ENCODE measurements at regions not wholly inside any gene's neighbourhood (a gene's known extent, or its start where the extent isn't known, plus 50 kb on each side); places are given as distances from the start of the nearest gene placed in this dataset.

DNA sequence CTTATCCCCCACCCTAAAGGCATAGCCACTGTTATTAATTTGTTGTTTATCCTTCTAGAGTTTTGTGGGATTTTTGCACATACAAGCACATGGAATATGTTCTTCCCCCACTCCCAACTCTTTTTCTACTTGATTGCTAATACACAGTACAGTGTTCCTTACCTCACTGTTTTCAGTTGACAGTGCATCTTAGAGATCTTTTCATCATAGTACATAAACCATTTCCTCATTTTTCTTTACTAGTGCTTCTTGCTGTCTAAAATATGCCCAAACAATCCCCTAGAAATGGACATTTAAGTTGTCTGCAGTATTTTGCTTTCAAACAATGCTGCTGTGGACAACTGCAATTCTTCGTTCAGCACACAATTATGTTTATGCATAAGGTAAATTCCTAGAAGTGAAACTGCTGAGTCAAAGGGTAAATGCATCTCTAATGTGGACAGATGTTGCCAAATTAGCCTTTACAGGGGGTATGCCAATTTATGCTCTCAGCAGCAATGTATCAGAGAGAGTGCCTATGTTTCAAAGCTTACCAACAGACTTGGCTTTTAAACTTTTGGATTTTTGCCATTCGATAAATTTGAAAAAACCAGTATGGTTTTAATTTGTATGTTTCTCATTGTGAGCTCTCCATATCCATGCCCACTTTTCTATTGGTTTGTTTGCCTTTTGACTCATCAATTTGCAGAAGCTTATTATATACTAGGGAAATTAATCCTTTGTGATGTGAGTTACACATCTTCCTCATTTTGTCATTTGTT is 132.6 kb downstream of the MRPS6 start:
- peak; percentile 28 for DNase-seq (ENCODE audit: low read depth)
- TF ChIP-seq, protein P1, sequence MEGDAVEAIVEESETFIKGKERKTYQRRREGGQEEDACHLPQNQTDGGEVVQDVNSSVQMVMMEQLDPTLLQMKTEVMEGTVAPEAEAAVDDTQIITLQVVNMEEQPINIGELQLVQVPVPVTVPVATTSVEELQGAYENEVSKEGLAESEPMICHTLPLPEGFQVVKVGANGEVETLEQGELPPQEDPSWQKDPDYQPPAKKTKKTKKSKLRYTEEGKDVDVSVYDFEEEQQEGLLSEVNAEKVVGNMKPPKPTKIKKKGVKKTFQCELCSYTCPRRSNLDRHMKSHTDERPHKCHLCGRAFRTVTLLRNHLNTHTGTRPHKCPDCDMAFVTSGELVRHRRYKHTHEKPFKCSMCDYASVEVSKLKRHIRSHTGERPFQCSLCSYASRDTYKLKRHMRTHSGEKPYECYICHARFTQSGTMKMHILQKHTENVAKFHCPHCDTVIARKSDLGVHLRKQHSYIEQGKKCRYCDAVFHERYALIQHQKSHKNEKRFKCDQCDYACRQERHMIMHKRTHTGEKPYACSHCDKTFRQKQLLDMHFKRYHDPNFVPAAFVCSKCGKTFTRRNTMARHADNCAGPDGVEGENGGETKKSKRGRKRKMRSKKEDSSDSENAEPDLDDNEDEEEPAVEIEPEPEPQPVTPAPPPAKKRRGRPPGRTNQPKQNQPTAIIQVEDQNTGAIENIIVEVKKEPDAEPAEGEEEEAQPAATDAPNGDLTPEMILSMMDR (conservative IDR thresholded peaks at IDR 0.05; ENCODE audit: low read length), result no peak
- H3K4me3 ChIP-seq (ENCODE audit: low read length), result no peak overlapping the region

DNA sequence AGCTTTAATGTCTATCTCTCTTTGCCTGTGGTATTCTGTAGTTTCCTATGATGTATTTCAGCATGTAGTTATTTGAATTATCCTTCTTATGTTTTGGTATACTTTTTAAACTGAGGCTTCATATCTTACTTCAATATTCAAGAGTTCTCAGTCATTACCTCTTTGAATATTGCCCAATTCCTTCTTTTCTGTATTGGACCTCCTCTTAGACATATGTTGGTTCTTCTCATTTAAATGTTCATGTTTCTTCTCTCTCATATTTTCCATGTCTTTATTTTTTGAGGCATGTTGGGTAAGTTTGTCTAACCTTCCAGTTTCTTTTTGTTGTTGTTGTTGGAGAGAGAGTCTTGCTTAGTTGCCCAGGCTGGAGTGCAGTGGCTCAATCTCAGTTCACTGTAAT is 140.6 kb downstream of the MRPS6 start:
- DNase-seq (ENCODE audit: low read depth), result no peak
- TF ChIP-seq, protein P1 (conservative IDR thresholded peaks at IDR 0.05; ENCODE audit: low read length), result no peak
- no peak overlapping the region for H3K4me3 ChIP-seq (ENCODE audit: low read length)

DNA sequence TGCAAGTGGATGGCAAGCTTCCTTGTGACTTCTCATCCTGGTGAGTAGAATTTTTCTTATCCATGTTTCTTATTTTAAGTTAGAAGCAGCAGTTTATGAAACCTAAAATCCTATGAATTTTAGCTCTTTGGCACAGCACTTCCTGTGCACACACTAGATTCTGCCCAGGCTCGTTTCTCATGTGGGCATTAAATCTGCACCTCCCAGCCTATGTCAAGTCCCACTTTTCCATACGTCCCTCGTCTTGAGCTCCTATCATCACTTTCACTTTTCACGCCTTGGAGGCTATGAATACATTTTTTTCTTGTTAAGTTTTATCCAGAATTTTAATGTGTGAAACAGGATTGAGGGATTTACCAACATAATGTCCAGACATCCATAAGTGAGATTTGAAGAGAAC is 142.1 kb downstream of the MRPS6 start:
- DNase-seq (ENCODE audit: low read depth), result no peak
- TF ChIP-seq, protein P1 (conservative IDR thresholded peaks at IDR 0.05; ENCODE audit: low read length), result no peak
- no peak overlapping the region for H3K4me3 ChIP-seq (ENCODE audit: low read length)

DNA sequence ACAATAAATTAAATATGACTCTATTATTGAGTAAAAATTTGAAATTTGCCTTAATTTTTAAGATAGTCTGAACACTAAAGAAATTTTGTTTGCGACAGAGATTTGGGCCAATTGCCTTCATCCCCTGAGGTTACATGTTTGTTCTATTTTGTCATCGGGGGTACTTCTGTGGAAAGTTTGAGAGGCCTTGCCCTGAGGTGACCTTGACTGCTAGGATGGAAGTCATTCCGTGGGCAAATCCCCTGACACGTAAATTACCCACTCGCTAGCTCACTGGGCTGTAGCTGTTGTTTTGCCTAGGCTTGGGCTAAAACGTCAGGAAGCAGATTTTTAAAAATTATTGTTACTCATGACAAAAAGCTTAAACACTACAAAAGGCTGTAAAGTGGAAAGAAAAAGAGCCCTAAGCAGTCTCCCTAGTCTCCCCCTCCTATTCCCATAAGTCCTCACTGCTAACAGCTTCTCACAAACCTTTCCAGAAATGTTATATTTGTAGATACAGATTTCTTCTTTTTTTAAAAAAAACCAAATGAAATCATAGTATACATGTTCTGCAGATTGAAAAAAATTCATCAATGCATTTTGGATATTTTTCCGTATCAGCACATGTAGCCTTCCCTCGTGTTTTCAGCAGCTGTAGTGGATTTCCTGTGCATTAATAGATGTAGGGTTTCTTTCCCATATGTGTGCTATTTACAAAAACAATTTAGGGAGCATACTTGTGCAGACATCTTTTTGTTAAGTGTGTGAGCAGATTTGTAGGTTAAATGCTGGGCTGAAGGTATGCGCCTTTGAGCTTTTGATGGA is 142.7 kb downstream of the MRPS6 start:
- DNase-seq (ENCODE audit: low read depth), result peak; percentile 22
- H3K4me3 ChIP-seq (ENCODE audit: low read length), result no peak overlapping the region
- TF ChIP-seq, protein P1 (conservative IDR thresholded peaks at IDR 0.05; ENCODE audit: low read length), result no peak

GRCh38 chr21:34216718-34217032 is 143.3 kb downstream of the MRPS6 start:
- no peak for DNase-seq (ENCODE audit: low read depth)
- H3K4me3 ChIP-seq (ENCODE audit: low read length), result no peak overlapping the region
- TF ChIP-seq, protein P1 (conservative IDR thresholded peaks at IDR 0.05; ENCODE audit: low read length), result no peak

- DNase-seq (ENCODE audit: low read depth), result no peak
- H3K4me3 ChIP-seq (ENCODE audit: low read length), result no peak overlapping the region
- TF ChIP-seq, protein P1 (conservative IDR thresholded peaks at IDR 0.05; ENCODE audit: low read length), result no peak
Measured at GRCh38 chr21:34217263-34217662, 143.9 kb downstream of the MRPS6 start.
